ENCODE measurements at regions not wholly inside any gene's neighbourhood (a gene's known extent, or its start where the extent isn't known, plus 50 kb on each side); places are given as distances from the start of the nearest gene placed in this dataset.

DNA sequence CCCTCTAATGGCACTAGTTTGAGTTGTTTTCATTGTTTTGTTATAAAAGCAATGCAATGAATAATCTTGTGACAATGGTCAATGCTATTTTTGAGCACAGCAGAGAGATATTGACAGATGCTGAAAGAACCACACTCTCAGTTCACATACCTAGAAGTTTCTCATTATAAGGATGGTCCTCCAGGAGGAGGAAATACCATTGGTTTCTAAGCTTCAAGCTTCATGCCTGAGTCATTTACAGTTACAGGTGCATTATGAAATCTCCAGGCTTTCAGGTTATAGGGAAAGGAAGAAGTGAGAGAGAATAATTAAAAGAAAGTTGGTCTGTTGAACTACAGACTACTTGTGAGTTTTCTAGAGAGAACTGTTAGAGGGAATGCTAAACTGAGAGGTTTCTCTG lies 75.3 kb downstream of the PWWP3B start:
- TF ChIP-seq POLR2A (IDR thresholded peaks at IDR 0.05; ENCODE audit: low read length), result no peak
- TF ChIP-seq GATA1 (IDR thresholded peaks at IDR 0.05; ENCODE audit: low read depth, low read length), result no peak

Data from erythroblast (primary cell).